Activated naive CD4-positive, alpha-beta T cell treated with anti-CD3 and anti-CD28 coated beads, Interleukin-2, amount 10 ng/mL, durations not matched to agents 7 days and 5 days (primary cell): ENCODE measurements at regions not wholly inside any gene's neighbourhood (a gene's known extent, or its start where the extent isn't known, plus 50 kb on each side); places are given as distances from the start of the nearest gene placed in this dataset.

Source experiments
- CTCF ChIA-PET: fragments of 350-600 bp; sonication (Branson Sonifier 250); formaldehyde crosslinking; loops from one replicate; lab custom pipeline; 2021; ENCODE audit warnings: antibody characterized with exemption; lab: Charles Lee
- DNase-seq: peaks from one replicate; pipeline ENCODE4 v3.0.0-alpha.2; 2020
- H3K27ac Mint-ChIP-seq: one replicate; pipeline ENCODE4 v1.8.0; 2021; ENCODE audit warnings: mild to moderate bottlenecking, moderate library complexity, mixed read lengths
- H3K27me3 Mint-ChIP-seq: one replicate; pipeline ENCODE4 v1.8.0; 2021; ENCODE audit warnings: mild to moderate bottlenecking, mixed read lengths
- H3K36me3 Mint-ChIP-seq: one replicate; pipeline ENCODE4 v1.8.0; 2021; ENCODE audit warnings: mixed read lengths
- H3K4me1 Mint-ChIP-seq: one replicate; pipeline ENCODE4 v1.8.0; 2021; ENCODE audit warnings: mixed read lengths
- H3K4me3 Mint-ChIP-seq: one replicate; pipeline ENCODE4 v1.8.0; 2021; ENCODE audit warnings: mild to moderate bottlenecking, moderate library complexity, mixed read lengths
- H3K9me3 Mint-ChIP-seq: one replicate; pipeline ENCODE4 v1.8.0; 2021; ENCODE audit warnings: mixed read lengths

GRCh38 chr2:145495590-145495989 is 975.7 kb upstream of the ZEB2 start:
- CTCF ChIA-PET, result no interaction called here

GRCh38 chr2:145494441-145494840 is 974.5 kb upstream of the ZEB2 start:
- peaks cover 2% of the 10 kb centered on the region for H3K9me3 Mint-ChIP-seq
- no peaks in the 10 kb centered on the region for H3K36me3 Mint-ChIP-seq
- no peaks in the 10 kb centered on the region for H3K4me1 Mint-ChIP-seq
- no peak overlapping the region for H3K4me3 Mint-ChIP-seq
- CTCF ChIA-PET, result no interaction called here
- DNase-seq, result no peak
- H3K27ac Mint-ChIP-seq, result no peak overlapping the region
- H3K27me3 Mint-ChIP-seq, result no peaks in the 10 kb centered on the region

More at GRCh38 chr2:145495590-145495989, 975.7 kb upstream of the ZEB2 start:
- no peak for DNase-seq
- no peaks in the 10 kb centered on the region for H3K36me3 Mint-ChIP-seq
- no peaks in the 10 kb centered on the region for H3K4me1 Mint-ChIP-seq
- no peaks in the 10 kb centered on the region for H3K27me3 Mint-ChIP-seq
- no peak overlapping the region for H3K27ac Mint-ChIP-seq
- H3K4me3 Mint-ChIP-seq, result no peak overlapping the region
- peaks cover 2% of the 10 kb centered on the region for H3K9me3 Mint-ChIP-seq

GRCh38 chr2:145488571-145488970 is 968.7 kb upstream of the ZEB2 start:
- peaks cover 2% of the 10 kb centered on the region for H3K9me3 Mint-ChIP-seq
- DNase-seq, result no peak
- H3K27me3 Mint-ChIP-seq, result no peaks in the 10 kb centered on the region
- H3K4me1 Mint-ChIP-seq, result no peaks in the 10 kb centered on the region
- no peak overlapping the region for H3K4me3 Mint-ChIP-seq
- H3K27ac Mint-ChIP-seq, result no peak overlapping the region
- CTCF ChIA-PET, result no interaction called here
- H3K36me3 Mint-ChIP-seq, result no peaks in the 10 kb centered on the region

GRCh38 chr2:145484448-145485097 is 964.7 kb upstream of the ZEB2 start:
- no peaks in the 10 kb centered on the region for H3K36me3 Mint-ChIP-seq
- no peaks in the 10 kb centered on the region for H3K4me1 Mint-ChIP-seq
- no peak overlapping the region for H3K4me3 Mint-ChIP-seq
- no peaks in the 10 kb centered on the region for H3K9me3 Mint-ChIP-seq
- CTCF ChIA-PET, result interaction anchor here (0.7 to 1.0 kb wide), 2 partner anchors 267 to 680 kb away, joined by 3 read pairs; no protein-coding TSS in a partner anchor
- no peak for DNase-seq
- H3K27me3 Mint-ChIP-seq, result no peaks in the 10 kb centered on the region
- H3K27ac Mint-ChIP-seq, result no peak overlapping the region

- Mint-ChIP-seq H3K36me3 (no peaks in the 10 kb centered on the region), H3K4me1 (no peaks in the 10 kb centered on the region), H3K4me3 (no peak overlapping the region), H3K9me3 (no peaks in the 10 kb centered on the region), H3K27ac (no peak overlapping the region), H3K27me3 (no peaks in the 10 kb centered on the region)
- CTCF ChIA-PET, result no interaction called here
- no peak for DNase-seq
Observed at GRCh38 chr2:145483854-145484253, 963.9 kb upstream of the ZEB2 start.

GRCh38 chr2:145481334-145481922 is 961.5 kb upstream of the ZEB2 start:
- H3K4me3 Mint-ChIP-seq, result no peak overlapping the region
- CTCF ChIA-PET, result no interaction called here
- H3K4me1 Mint-ChIP-seq, result no peaks in the 10 kb centered on the region
- H3K27ac Mint-ChIP-seq, result no peak overlapping the region
- H3K36me3 Mint-ChIP-seq, result no peaks in the 10 kb centered on the region
- H3K9me3 Mint-ChIP-seq, result no peaks in the 10 kb centered on the region
- DNase-seq, result no peak
- no peaks in the 10 kb centered on the region for H3K27me3 Mint-ChIP-seq

GRCh38 chr2:145464866-145465265 is 944.9 kb upstream of the ZEB2 start:
- no peaks in the 10 kb centered on the region for H3K27me3 Mint-ChIP-seq
- CTCF ChIA-PET, result no interaction called here
- DNase-seq, result no peak
- H3K9me3 Mint-ChIP-seq, result no peaks in the 10 kb centered on the region
- no peak overlapping the region for H3K27ac Mint-ChIP-seq
- H3K4me3 Mint-ChIP-seq, result no peak overlapping the region
- H3K4me1 Mint-ChIP-seq, result no peaks in the 10 kb centered on the region
- H3K36me3 Mint-ChIP-seq, result no peaks in the 10 kb centered on the region

- Mint-ChIP-seq H3K36me3 (no peaks in the 10 kb centered on the region), H3K4me3 (no peak overlapping the region), H3K9me3 (no peaks in the 10 kb centered on the region), H3K27ac (no peak overlapping the region), H3K27me3 (no peaks in the 10 kb centered on the region), H3K4me1 (no peaks in the 10 kb centered on the region)
- CTCF ChIA-PET, result no interaction called here
- no peak for DNase-seq
Observed at GRCh38 chr2:145460112-145460511, 940.2 kb upstream of the ZEB2 start.

- Mint-ChIP-seq H3K36me3 (no peaks in the 10 kb centered on the region), H3K4me3 (no peak overlapping the region), H3K9me3 (no peaks in the 10 kb centered on the region), H3K4me1 (no peaks in the 10 kb centered on the region), H3K27ac (no peak overlapping the region), H3K27me3 (no peaks in the 10 kb centered on the region)
- CTCF ChIA-PET, result no interaction called here
- no peak for DNase-seq
Observed at GRCh38 chr2:145431181-145431951, 911.4 kb upstream of the ZEB2 start.

GRCh38 chr2:145423809-145424208 is 903.9 kb upstream of the ZEB2 start:
- no peak for DNase-seq
- Mint-ChIP-seq H3K36me3 (no peaks in the 10 kb centered on the region), H3K4me3 (no peak overlapping the region), H3K9me3 (peaks cover 5% of the 10 kb centered on the region), H3K27me3 (peaks cover 16% of the 10 kb centered on the region), H3K4me1 (no peaks in the 10 kb centered on the region), H3K27ac (no peak overlapping the region)
- CTCF ChIA-PET, result no interaction called here

GRCh38 chr2:145422576-145422975 is 902.7 kb upstream of the ZEB2 start:
- H3K27me3 Mint-ChIP-seq, result peaks cover 16% of the 10 kb centered on the region
- no peak for DNase-seq
- peaks cover 6% of the 10 kb centered on the region for H3K9me3 Mint-ChIP-seq
- CTCF ChIA-PET, result no interaction called here
- no peaks in the 10 kb centered on the region for H3K36me3 Mint-ChIP-seq
- H3K4me3 Mint-ChIP-seq, result no peak overlapping the region
- H3K27ac Mint-ChIP-seq, result no peak overlapping the region
- no peaks in the 10 kb centered on the region for H3K4me1 Mint-ChIP-seq

GRCh38 chr2:145421841-145422240 is 901.9 kb upstream of the ZEB2 start:
- no peaks in the 10 kb centered on the region for H3K4me1 Mint-ChIP-seq
- CTCF ChIA-PET, result interaction anchor here (0.6 kb wide), 1 partner anchor 356 kb away, joined by 3 read pairs; no protein-coding TSS in a partner anchor
- H3K9me3 Mint-ChIP-seq, result peaks cover 6% of the 10 kb centered on the region
- no peak overlapping the region for H3K4me3 Mint-ChIP-seq
- peaks cover 16% of the 10 kb centered on the region for H3K27me3 Mint-ChIP-seq
- no peak overlapping the region for H3K27ac Mint-ChIP-seq
- DNase-seq, result no peak
- no peaks in the 10 kb centered on the region for H3K36me3 Mint-ChIP-seq

GRCh38 chr2:145416640-145417039 is 896.7 kb upstream of the ZEB2 start:
- Mint-ChIP-seq H3K27me3 (peaks cover 37% of the 10 kb centered on the region), H3K27ac (no peak overlapping the region), H3K36me3 (no peaks in the 10 kb centered on the region), H3K4me3 (no peak overlapping the region), H3K9me3 (peaks cover 5% of the 10 kb centered on the region), H3K4me1 (peaks cover 16% of the 10 kb centered on the region)
- CTCF ChIA-PET, result no interaction called here
- DNase-seq, result no peak

GRCh38 chr2:145415151-145415550 is 895.2 kb upstream of the ZEB2 start:
- Mint-ChIP-seq H3K36me3 (no peaks in the 10 kb centered on the region), H3K9me3 (peaks cover 5% of the 10 kb centered on the region), H3K4me1 (peaks cover 31% of the 10 kb centered on the region), H3K27me3 (peaks cover 34% of the 10 kb centered on the region), H3K27ac (no peak overlapping the region), H3K4me3 (no peak overlapping the region)
- CTCF ChIA-PET, result no interaction called here
- DNase-seq, result no peak
